ENCODE measurements at regions not wholly inside any gene's neighbourhood (a gene's known extent, or its start where the extent isn't known, plus 50 kb on each side); places are given as distances from the start of the nearest gene placed in this dataset.
"Not testable (repeated sequence)": the region's sequence is repeated elsewhere in the genome, so short reads cannot be mapped to it uniquely, and the experiment has no call there.

- no peak for DNase-seq
Measured at GRCh38 chr12:116433249-116433648, 125.9 kb upstream of the MAP1LC3B2 start.

GRCh38 chr12:116434155-116435011, 124.8 kb upstream of the MAP1LC3B2 start:
- peak; percentile 96 for DNase-seq

- DNase-seq, result no peak
Measured at GRCh38 chr12:116435984-116436383, 123.2 kb upstream of the MAP1LC3B2 start.

- DNase-seq, result no peak
Measured at GRCh38 chr12:116436561-116437249, 122.5 kb upstream of the MAP1LC3B2 start.

- DNase-seq, result no peak
Measured at GRCh38 chr12:116441292-116441691, 117.9 kb upstream of the MAP1LC3B2 start.

GRCh38 chr12:116442304-116442703, 116.9 kb upstream of the MAP1LC3B2 start:
- DNase-seq, result no peak

- peak; percentile 43 for DNase-seq
Measured at GRCh38 chr12:116442946-116443345, 116.2 kb upstream of the MAP1LC3B2 start.

GRCh38 chr12:116443821-116444589, 115.2 kb upstream of the MAP1LC3B2 start:
- no peak for DNase-seq

GRCh38 chr12:116444590-116444943, 114.6 kb upstream of the MAP1LC3B2 start:
- DNase-seq, result no peak

GRCh38 chr12:116448165-116448739, 110.9 kb upstream of the MAP1LC3B2 start:
- DNase-seq, result no peak

- DNase-seq, result no peak
Measured at GRCh38 chr12:116450406-116450910, 108.7 kb upstream of the MAP1LC3B2 start.

GRCh38 chr12:116452975-116453374, 106.2 kb upstream of the MAP1LC3B2 start:
- DNase-seq, result not testable (repeated sequence)

- no peak for DNase-seq
Measured at GRCh38 chr12:116453631-116454030, 105.5 kb upstream of the MAP1LC3B2 start.

- DNase-seq, result no peak
Measured at GRCh38 chr12:116454076-116454475, 105.1 kb upstream of the MAP1LC3B2 start.

GRCh38 chr12:116454950-116455447, 104.2 kb upstream of the MAP1LC3B2 start:
- peak; percentile 96 for DNase-seq

GRCh38 chr12:116455540-116456329, 103.4 kb upstream of the MAP1LC3B2 start:
- peak; percentile 94 for DNase-seq

GRCh38 chr12:116456330-116457082, 102.7 kb upstream of the MAP1LC3B2 start:
- peak; percentile 50 for DNase-seq

- no peak for DNase-seq
Measured at GRCh38 chr12:116458492-116458891, 100.7 kb upstream of the MAP1LC3B2 start.

- DNase-seq, result no peak
Measured at GRCh38 chr12:116459011-116459875, 99.9 kb upstream of the MAP1LC3B2 start.
